Muscle of arm (tissue), 1 donor: ENCODE measurements at regions not wholly inside any gene's neighbourhood (a gene's known extent, or its start where the extent isn't known, plus 50 kb on each side); places are given as distances from the start of the nearest gene placed in this dataset.

ENCODE experiments used
- DNase-seq: peaks from one replicate; pipeline ENCODE4 v3.0.0-alpha.2; 2013

DNA sequence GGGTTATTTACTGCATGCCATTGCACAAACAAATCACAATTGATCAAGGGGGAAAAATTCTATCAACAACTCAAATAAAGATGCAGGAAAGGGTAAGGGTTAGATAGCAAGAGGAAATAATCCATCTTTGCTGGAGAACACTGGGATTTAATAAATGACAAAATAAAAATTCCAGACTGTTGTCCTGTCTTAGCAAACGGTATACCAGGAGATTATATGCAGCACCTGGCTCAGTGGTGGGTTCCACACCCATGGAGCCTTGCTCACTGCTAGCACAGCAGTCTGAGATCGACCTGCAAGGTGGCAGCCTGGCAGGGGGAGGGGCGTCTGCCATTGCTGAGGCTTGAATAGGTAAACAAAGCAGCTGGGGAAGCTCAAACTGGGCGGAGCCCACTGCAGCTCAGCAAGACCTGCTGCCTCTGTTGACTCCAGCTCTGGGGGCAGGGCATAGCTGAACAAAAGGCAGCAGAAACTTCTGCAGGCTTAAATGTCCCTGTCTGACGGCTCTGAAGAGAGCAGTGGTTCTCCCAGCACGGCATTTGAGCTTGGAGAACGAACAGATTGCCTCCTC is 296.5 kb upstream of the THSD7B start:
- no peak for DNase-seq

DNA sequence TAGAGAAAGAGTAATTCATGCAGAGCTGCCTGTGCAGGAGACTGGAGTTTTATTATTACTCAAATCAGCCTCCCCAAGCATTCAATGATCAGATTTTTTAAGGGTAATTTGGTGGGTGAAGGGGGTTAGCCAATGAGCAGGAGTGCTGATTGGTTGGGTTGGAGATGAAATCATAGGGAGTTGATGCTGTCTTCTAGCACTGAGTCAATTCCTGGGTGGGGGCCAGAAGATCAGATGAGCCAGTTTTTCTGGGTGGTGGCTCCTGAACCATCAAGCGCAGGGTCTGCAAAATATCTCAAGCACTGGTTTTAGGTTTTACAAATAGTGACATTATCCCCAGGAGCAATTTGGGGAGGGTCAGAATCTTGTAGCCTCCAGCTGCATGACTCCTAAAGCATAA is 312.8 kb upstream of the THSD7B start:
- peak; percentile 5 for DNase-seq

DNA sequence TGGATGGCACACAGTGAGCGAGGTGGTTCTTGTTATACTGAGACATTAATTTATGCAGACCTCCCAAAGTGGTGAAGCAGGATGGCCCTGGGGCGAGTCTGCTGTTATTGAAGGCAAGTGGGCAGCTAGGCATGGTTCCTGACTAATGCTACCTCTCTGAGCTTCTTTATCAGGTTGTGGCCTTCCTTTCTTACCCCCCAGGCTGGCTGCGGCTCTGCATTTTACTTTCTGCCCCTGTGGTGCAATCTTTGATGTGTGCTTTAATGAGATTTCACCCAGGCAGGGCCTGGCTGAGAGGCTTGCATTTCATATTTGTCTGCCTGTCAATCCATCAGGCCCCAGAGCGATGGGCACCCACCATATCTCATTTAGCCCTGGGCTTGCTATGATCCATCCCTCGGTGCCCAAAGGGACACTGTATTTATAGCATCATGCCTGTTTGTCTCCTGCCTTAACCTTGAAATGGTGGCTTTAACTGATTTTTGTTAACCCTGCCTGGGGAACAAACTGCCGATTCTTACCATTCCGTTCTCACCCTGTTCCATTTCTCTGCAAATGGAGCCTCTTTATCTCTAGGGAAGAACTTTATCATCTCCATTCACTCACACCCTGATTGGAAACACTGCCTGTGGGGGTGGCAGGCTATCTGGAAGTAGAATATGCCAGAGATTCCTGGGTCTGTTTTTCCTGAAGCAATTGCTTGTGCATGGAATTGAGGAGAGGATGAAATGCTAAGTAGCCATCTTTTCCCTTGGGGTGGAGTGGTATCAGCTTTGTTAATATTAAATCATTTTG is 316.2 kb upstream of the THSD7B start:
- DNase-seq = no peak

GRCh38 chr2:136448432-136448831 is 316.9 kb upstream of the THSD7B start:
- DNase-seq = no peak

DNA sequence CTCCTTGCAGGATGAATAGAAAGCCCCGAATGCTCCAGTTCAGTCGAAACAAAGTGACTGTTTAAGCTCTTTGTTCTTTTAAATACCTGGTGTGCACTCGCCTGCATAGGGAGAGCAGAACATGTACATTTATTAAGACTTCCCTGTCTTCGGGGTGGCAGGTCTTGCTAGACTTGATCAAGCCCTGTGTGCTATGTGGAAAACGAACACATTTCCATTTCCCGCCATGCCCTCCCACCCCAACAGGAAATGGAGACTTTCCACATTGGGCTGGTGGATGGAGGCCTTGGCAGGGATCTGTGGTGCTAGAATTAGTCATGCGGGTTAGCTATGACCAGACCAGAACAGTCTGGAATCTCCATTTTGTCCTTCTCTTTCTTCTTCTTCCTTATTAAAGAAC is 321.0 kb upstream of the THSD7B start:
- no peak for DNase-seq

- DNase-seq = no peak
Measured at GRCh38 chr2:136443661-136444060, 321.7 kb upstream of the THSD7B start.

GRCh38 chr2:136441979-136442714 is 323.2 kb upstream of the THSD7B start:
- no peak for DNase-seq

DNA sequence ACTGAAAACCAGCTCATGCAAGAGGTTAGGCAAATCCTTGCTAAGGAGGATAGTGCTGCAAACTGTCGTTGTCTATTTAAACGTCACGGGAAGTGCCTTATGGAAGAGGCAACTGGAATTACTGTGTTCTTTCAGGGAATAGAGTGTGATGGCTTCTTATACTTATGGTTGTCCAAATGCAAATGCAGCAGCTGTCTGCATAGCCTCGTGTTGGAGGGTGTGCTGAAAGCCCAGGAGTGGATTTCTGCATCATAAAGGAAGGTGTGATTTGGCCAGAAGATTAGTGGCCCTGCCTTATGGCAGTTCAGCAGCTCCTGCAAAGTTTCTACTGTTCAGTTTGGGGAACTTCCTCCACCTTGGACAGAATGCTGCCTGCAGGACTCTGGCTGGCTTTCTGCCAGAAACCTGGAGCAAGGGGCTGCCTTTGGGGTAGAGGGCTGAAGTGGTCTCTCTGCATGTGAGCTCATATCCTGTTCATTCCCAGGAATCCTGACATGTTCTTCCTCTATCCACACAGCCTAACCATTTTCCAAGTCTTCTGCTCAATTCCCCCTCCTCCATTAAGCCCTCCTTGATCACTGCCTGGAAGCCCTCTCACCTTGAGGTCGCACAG is 321.2 kb upstream of the CXCR4 start:
- no peak for DNase-seq

DNA sequence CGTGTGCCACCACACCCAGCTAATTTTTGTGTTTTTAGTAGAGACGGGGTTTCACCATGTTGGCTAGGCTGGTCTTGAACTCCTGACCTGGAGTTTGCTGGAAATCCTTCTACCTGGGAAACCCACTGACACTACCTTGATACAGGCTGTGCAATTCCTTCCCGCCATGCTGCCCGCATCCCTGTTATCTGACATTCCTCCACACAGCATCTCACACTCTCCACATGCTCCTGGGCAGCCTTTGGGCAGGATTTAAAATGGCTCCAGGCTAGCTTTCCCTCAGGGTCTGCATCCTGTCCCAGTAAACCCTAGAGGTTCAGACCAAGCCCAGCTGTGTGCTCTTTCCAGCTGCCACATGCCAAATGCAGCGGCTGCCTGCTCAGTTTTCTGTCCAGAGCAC is 319.5 kb upstream of the CXCR4 start:
- DNase-seq = no peak

- DNase-seq = no peak
Measured at GRCh38 chr2:136436936-136437335, 319.0 kb upstream of the CXCR4 start.

GRCh38 chr2:136434251-136434715 is 316.3 kb upstream of the CXCR4 start:
- DNase-seq = no peak

- DNase-seq = no peak
Measured at GRCh38 chr2:136433261-136433660, 315.3 kb upstream of the CXCR4 start.

DNA sequence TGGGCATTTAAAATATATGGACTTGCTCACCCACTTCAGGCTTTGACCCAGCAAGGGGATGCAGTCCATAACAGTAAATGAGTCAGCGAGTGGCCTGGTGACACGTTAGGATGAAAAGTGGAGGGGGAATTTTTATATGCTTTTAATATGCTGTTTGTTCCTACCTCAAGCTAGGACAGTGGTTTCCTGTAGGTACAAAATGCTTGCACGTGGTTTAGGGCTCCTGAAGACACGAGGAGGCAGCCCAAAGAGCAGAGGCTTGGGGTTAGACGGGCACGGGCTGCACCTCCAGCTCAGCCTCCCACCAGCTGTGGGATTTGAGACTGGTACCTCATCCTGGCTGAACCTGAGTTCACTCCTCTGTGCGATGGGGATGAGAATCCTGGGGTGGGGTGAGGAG is 306.2 kb upstream of the CXCR4 start:
- DNase-seq = no peak

DNA sequence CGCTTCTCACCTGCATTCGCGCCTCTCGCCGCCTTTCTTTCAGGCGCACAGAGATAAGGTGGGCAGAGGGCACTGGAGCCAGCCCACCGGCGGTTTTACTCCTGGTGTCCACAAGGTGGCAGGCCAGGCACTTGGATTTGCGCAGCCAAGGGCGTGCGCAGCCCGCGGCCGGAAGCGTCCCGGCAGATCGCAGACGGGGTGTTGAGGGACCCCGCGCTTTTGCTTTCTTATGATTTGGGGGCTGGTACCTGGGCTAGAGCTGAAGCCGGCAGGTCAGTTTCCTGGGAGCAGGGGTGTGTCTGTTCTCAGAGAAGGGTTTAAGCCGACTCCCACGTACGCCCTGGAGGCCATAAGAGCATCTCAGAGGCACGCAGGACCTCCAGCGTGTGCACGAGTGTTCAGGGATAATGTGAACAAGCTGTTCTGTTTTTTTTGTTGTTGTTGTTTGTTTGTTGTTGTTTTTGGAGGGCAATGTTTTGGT is 305.6 kb upstream of the CXCR4 start:
- DNase-seq = peak; percentile 70

- no peak for DNase-seq
Measured at GRCh38 chr2:136422512-136422911, 304.6 kb upstream of the CXCR4 start.

DNA sequence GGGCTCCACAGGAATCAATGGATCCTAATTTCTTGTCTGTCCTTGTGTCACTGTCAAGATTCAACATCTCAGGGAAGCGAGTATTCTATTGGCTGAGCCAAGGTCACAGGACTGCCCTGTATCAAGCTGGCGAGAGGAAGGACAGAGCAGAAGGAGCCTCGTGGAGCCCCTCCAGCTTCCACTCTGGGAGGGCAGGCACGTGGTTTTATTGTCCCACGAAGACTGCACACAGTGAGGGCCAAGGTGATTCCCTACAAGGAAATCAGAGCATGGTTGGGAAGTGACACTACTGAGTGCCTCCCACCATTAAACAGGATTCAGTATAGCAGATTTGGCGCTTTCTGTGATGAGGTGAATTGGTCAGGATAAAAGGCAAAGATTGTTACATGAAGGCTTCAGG is 302.4 kb upstream of the CXCR4 start:
- DNase-seq = no peak

- DNase-seq = no peak
Measured at GRCh38 chr2:136411946-136412345, 294.0 kb upstream of the CXCR4 start.

GRCh38 chr2:136410673-136411072 is 292.7 kb upstream of the CXCR4 start:
- DNase-seq = no peak

DNA sequence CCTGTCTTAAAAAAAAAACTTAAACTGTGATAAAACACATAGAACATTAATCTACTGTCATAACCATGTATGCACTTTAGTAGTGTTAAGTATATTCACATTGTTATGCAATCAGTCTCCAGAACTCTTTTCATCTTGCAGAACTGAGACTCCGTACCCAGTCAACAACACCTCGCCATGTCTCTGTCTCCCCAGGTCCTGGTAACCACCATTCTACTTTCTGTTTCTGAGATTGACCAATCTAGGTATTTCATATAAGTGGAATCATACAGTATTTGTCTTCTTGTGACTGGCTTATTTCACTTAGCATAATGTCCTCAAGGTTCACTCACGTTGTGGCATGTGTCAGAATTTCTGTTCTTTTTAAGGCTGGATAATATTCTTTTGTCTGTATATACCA is 290.8 kb upstream of the CXCR4 start:
- no peak for DNase-seq

- no peak for DNase-seq
Measured at GRCh38 chr2:136407952-136408318, 290.0 kb upstream of the CXCR4 start.

- no peak for DNase-seq
Measured at GRCh38 chr2:136407117-136407951, 289.4 kb upstream of the CXCR4 start.

DNA sequence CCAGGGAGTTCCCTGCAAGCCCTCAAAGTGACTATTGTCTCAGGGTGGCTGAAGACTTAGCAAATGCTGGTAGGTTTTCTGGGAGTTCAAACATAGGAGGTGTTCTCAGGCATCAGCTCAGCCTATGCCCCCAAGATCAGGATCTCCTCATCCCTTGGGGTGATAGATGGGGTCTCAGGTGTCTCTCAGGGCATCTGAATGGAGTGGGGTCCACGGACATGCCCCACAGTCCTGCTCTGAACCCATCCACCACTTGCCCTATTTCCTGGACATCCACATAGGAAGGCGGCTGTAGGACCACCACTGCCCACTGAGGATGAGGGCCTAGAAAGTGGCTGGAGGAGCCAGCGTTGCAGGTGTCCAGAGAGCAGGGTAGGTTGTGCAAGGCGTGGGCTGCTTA is 287.0 kb upstream of the CXCR4 start:
- DNase-seq = no peak
